ENCODE measurements at regions not wholly inside any gene's neighbourhood (a gene's known extent, or its start where the extent isn't known, plus 50 kb on each side); places are given as distances from the start of the nearest gene placed in this dataset.

GRCh38 chr6:20008131-20008530 is 171.0 kb downstream of the ID4 start:
- TF ChIP-seq CTCF (conservative IDR thresholded peaks at IDR 0.05; ENCODE audit: low read depth, low read length), result no peak
- no peak for TF ChIP-seq EZH2phosphoT487 (IDR thresholded peaks at IDR 0.05; ENCODE audit: borderline replicate concordance, low read length)
